SK-N-SH treated with all-trans-retinoic acid at 6 μM for 48 hours (cell line): ENCODE measurements at regions not wholly inside any gene's neighbourhood (a gene's known extent, or its start where the extent isn't known, plus 50 kb on each side); places are given as distances from the start of the nearest gene placed in this dataset.

Source experiments
- CSDC2 ChIP-seq: fragments of 250-450 bp; sonication (Bioruptor Pico); IDR thresholded peaks from 2 replicates; pipeline ENCODE4 v1.5.0; 2020; ENCODE audit warnings: mild to moderate bottlenecking, moderate library complexity
- POU6F1 ChIP-seq: fragments of 250-450 bp; sonication (Bioruptor Pico); IDR thresholded peaks from 2 replicates; pipeline ENCODE4 v1.8.0; 2021; ENCODE audit warnings: low read depth, mild to moderate bottlenecking, moderate library complexity, borderline replicate concordance
- TF ChIP-seq, protein P1 (sequence below): fragments of 250-450 bp; sonication (Bioruptor Pico); IDR thresholded peaks from 2 replicates; pipeline ENCODE4 v1.8.0; 2020; ENCODE audit warnings: mild to moderate bottlenecking, moderate library complexity, borderline replicate concordance

DNA sequence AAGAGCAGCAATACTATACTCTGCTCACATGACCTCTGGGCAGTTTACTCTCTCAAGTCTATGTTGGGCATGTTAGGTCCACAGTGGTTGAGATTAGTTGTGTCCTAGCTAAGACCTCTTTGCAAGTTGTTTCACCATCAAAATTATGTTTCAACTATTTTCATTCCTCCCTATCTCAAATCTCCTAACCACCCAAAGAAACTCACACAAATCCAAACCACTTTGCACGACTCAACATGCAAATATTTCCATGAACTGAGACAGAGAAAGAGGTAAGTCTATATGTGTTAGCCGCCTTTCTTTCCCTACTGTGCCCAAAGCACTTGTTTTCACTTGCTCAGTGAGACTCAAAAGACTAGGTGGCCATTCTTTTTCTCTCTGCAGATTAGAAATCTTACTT is 546.8 kb downstream of the TNS1 start:
- TF ChIP-seq CSDC2 (CRISPR knock-in tag) (no peak), POU6F1 (no peak)
- TF ChIP-seq, protein P1, sequence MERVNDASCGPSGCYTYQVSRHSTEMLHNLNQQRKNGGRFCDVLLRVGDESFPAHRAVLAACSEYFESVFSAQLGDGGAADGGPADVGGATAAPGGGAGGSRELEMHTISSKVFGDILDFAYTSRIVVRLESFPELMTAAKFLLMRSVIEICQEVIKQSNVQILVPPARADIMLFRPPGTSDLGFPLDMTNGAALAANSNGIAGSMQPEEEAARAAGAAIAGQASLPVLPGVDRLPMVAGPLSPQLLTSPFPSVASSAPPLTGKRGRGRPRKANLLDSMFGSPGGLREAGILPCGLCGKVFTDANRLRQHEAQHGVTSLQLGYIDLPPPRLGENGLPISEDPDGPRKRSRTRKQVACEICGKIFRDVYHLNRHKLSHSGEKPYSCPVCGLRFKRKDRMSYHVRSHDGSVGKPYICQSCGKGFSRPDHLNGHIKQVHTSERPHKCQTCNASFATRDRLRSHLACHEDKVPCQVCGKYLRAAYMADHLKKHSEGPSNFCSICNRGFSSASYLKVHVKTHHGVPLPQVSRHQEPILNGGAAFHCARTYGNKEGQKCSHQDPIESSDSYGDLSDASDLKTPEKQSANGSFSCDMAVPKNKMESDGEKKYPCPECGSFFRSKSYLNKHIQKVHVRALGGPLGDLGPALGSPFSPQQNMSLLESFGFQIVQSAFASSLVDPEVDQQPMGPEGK (CRISPR knock-in tag), result no peak
